Sigmoid colon (tissue), 4 donors: ENCODE measurements at regions not wholly inside any gene's neighbourhood (a gene's known extent, or its start where the extent isn't known, plus 50 kb on each side); places are given as distances from the start of the nearest gene placed in this dataset.

Experiments
- CTCF ChIP-seq, 4 experiments: fragments of 450-650 bp in 3 of 4; fragments of 200-600 bp in 1 of 4; IDR thresholded peaks; one replicate each; pipeline ENCODE4 v1.5.1; 2016 to 2019; ENCODE audit warnings: antibody characterized with exemption in 4 of 4, mild to moderate bottlenecking in 3 of 4, moderate library complexity in 2 of 4
- POLR2A ChIP-seq, 2 donors: fragments of 450-650 bp; IDR thresholded peaks; one replicate each; pipeline ENCODE4 v1.6.1; 2016; ENCODE audit warnings: antibody characterized with exemption in 2 of 2, mild to moderate bottlenecking in 2 of 2, moderate library complexity in 2 of 2
- POLR2AphosphoS5 ChIP-seq, 4 donors: sonication (generic); formaldehyde crosslinking; IDR thresholded peaks; one replicate each; pipeline ENCODE4 v1.6.1; 2017; ENCODE audit warnings: antibody characterized with exemption in 4 of 4

- TF ChIP-seq POLR2A (IDR thresholded peaks at IDR 0.05) (no peak), CTCF (IDR thresholded peaks at IDR 0.05) (no peak), POLR2AphosphoS5 (IDR thresholded peaks at IDR 0.05) (no peak)
Measured at GRCh38 chr10:37566332-37566731, 291.1 kb downstream of the ZNF248 start.
